H1 (cell line): ENCODE measurements at regions not wholly inside any gene's neighbourhood (a gene's known extent, or its start where the extent isn't known, plus 50 kb on each side); places are given as distances from the start of the nearest gene placed in this dataset.

Experiments
- CTCF ChIA-PET: fragments of 300-600 bp; sonication (Branson Sonifier 250); formaldehyde crosslinking; loops from one replicate; lab custom pipeline; 2021; ENCODE audit not compliant: partially characterized antibody; lab: Charles Lee
- POLR2A ChIA-PET: fragments of 300-600 bp; sonication (Branson Sonifier 250); formaldehyde crosslinking; loops from one replicate; lab custom pipeline; 2021; ENCODE audit warnings: inconsistent platforms; ENCODE audit not compliant: partially characterized antibody; lab: Charles Lee
- DNase-seq, 2 experiments: peaks; one replicate each; pipeline versions ENCODE4 v3.0.0 to v3.0.0-alpha.2; 2010 to 2022; ENCODE audit warnings: low spot score in 2 of 2, low read depth in 1 of 2, mixed read lengths in 1 of 2
- FAIRE-seq: peaks from 2 replicates; lab custom pipeline; 2011; peaks lifted over from hg19 to GRCh38; lab: Jason Lieb, UNC
- H2AFZ ChIP-seq: 2 replicates; pipeline ENCODE4 v1.8.1; 2012; ENCODE audit warnings: low read length, inconsistent platforms
- H2AK5ac ChIP-seq: 2 replicates; pipeline ENCODE4 v1.6.1; 2013; ENCODE audit warnings: low read depth, low read length
- H2BK120ac ChIP-seq: replicated peaks from 2 replicates; pipeline ENCODE3; 2013; ENCODE audit warnings: low read depth, low read length, inconsistent platforms
- H2BK12ac ChIP-seq: 2 replicates; pipeline ENCODE4 v1.6.1; 2013; ENCODE audit warnings: low read depth, low read length
- H2BK15ac ChIP-seq: 2 replicates; pipeline ENCODE4 v1.6.1; 2013; ENCODE audit warnings: low read length
- H2BK20ac ChIP-seq: 2 replicates; pipeline ENCODE4 v1.6.1; 2013; ENCODE audit warnings: low read length
- H2BK5ac ChIP-seq: 2 replicates; pipeline ENCODE4 v1.6.1; 2013; ENCODE audit warnings: low read depth, low read length
- H3K14ac ChIP-seq: 2 replicates; pipeline ENCODE4 v1.6.1; 2013; ENCODE audit warnings: inconsistent platforms; ENCODE audit not compliant: insufficient read length
- H3K18ac ChIP-seq: 2 replicates; pipeline ENCODE4 v1.6.1; 2013; ENCODE audit warnings: low read length; ENCODE audit errors: extremely low read depth
- H3K23ac ChIP-seq: 2 replicates; pipeline ENCODE4 v1.6.1; 2013; ENCODE audit warnings: inconsistent platforms; ENCODE audit not compliant: insufficient read length
- H3K23me2 ChIP-seq: 2 replicates; pipeline ENCODE4 v1.6.1; 2013; ENCODE audit warnings: low read depth, low read length
- H3K27ac ChIP-seq: 2 replicates; pipeline ENCODE4 v1.6.1; 2011; ENCODE audit warnings: low read depth, low read length, inconsistent platforms
- H3K27me3 ChIP-seq, 4 experiments: replicated peaks in 1 of 4; 1 replicate in 1 of 4; 2 replicates in 3 of 4; pipeline versions ENCODE4 v1.6.1 to v1.8.1; 2011 to 2013; ENCODE audit warnings: low read length in 3 of 4, mild to moderate bottlenecking in 3 of 4, inconsistent platforms in 2 of 4, mixed read lengths in 2 of 4, moderate library complexity in 1 of 4; ENCODE audit not compliant: control insufficient read depth in 3 of 4, insufficient read depth in 3 of 4; ENCODE audit errors: extremely low read depth in 1 of 4
- H3K36me3 ChIP-seq, 4 experiments: 2 replicates each; pipeline versions ENCODE4 v1.6.1 to v1.8.1; 2011 to 2013; ENCODE audit warnings: mild to moderate bottlenecking in 4 of 4, low read length in 3 of 4, moderate library complexity in 2 of 4, control low read depth in 1 of 4, inconsistent platforms in 1 of 4; ENCODE audit not compliant: insufficient read depth in 4 of 4, control insufficient read depth in 2 of 4
- H3K4ac ChIP-seq: replicated peaks from 2 replicates; pipeline ENCODE3; 2013; ENCODE audit warnings: low read length, low read depth, mixed read lengths, inconsistent platforms; ENCODE audit not compliant: insufficient read length
- H3K4me1 ChIP-seq, 4 experiments: replicated peaks in 1 of 4; 1 replicate in 1 of 4; 2 replicates in 3 of 4; pipeline versions ENCODE4 v1.6.1 to v1.8.1; 2011 to 2013; ENCODE audit warnings: low read length in 3 of 4, inconsistent platforms in 2 of 4, mixed read lengths in 1 of 4; ENCODE audit not compliant: insufficient read depth in 4 of 4, control insufficient read depth in 3 of 4
- H3K4me2 ChIP-seq, 2 experiments: 2 replicates each; pipeline versions ENCODE4 v1.6.1 to v1.8.1; 2011 to 2013; ENCODE audit warnings: low read depth in 2 of 2, low read length in 2 of 2, control low read depth in 1 of 2, inconsistent platforms in 1 of 2, mild to moderate bottlenecking in 1 of 2; ENCODE audit not compliant: insufficient read depth in 1 of 2
- H3K4me3 ChIP-seq, 4 experiments: fragments of 200-600, 300-600 bp in 1 of 4; sonication (generic), shearing (Covaris generic), sonication (Bioruptor Twin) in 1 of 4; 2 replicates each; pipeline versions ENCODE4 v1.5.1 to v1.8.1; 2011 to 2016; ENCODE audit warnings: low read length in 4 of 4, low read depth in 3 of 4, control low read depth in 2 of 4, inconsistent platforms in 2 of 4, mild to moderate bottlenecking in 2 of 4, mixed read lengths in 1 of 4, moderate library complexity in 1 of 4; ENCODE audit not compliant: insufficient read depth in 2 of 4; ENCODE audit errors: extremely low read depth in 1 of 4
- H3K56ac ChIP-seq: replicated peaks from 2 replicates; pipeline ENCODE3; 2013; ENCODE audit warnings: low read depth, mild to moderate bottlenecking, mixed read lengths, low read length, inconsistent platforms; ENCODE audit not compliant: insufficient read length
- H3K79me1 ChIP-seq: 2 replicates; pipeline ENCODE4 v1.6.1; 2013; ENCODE audit warnings: low read depth, low read length, control low read depth
- H3K79me2 ChIP-seq, 2 experiments: 2 replicates each; pipeline versions ENCODE4 v1.6.1 to v1.8.1; 2012 to 2013; ENCODE audit warnings: low read length in 2 of 2, mild to moderate bottlenecking in 2 of 2, inconsistent platforms in 1 of 2; ENCODE audit not compliant: insufficient read depth in 2 of 2, control insufficient read depth in 1 of 2
- H3K9ac ChIP-seq, 4 experiments: replicated peaks in 1 of 4; 1 replicate in 1 of 4; 2 replicates in 3 of 4; pipeline versions ENCODE4 v1.6.1 to v1.8.1; 2011 to 2013; ENCODE audit warnings: low read depth in 3 of 4, low read length in 3 of 4, control low read depth in 2 of 4, mild to moderate bottlenecking in 2 of 4, moderate library complexity in 2 of 4, inconsistent platforms in 1 of 4; ENCODE audit errors: extremely low read depth in 1 of 4
- H3K9me3 ChIP-seq, 2 experiments: 2 replicates each; pipeline versions ENCODE4 v1.6.1 to v1.8.1; 2012 to 2013; ENCODE audit warnings: mild to moderate bottlenecking in 2 of 2, moderate library complexity in 2 of 2, control low read depth in 1 of 2, inconsistent platforms in 1 of 2, low read depth in 1 of 2, low read length in 1 of 2, mixed read lengths in 1 of 2; ENCODE audit not compliant: insufficient read depth in 2 of 2
- H4K20me1 ChIP-seq, 2 experiments: replicated peaks in 1 of 2; 2 replicates each; pipeline versions ENCODE3 to v1.8.1; 2011 to 2013; ENCODE audit warnings: inconsistent platforms in 2 of 2, low read length in 2 of 2, mild to moderate bottlenecking in 1 of 2; ENCODE audit not compliant: insufficient read depth in 2 of 2, control insufficient read depth in 1 of 2
- H4K5ac ChIP-seq: 2 replicates; pipeline ENCODE4 v1.6.1; 2013; ENCODE audit warnings: low read length, low read depth, mixed read lengths, inconsistent platforms; ENCODE audit not compliant: insufficient read length
- H4K8ac ChIP-seq: 2 replicates; pipeline ENCODE4 v1.8.0; 2013; ENCODE audit warnings: mild to moderate bottlenecking, moderate library complexity, low read length, inconsistent platforms; ENCODE audit not compliant: insufficient read depth; ENCODE audit errors: extremely low read depth
- H4K91ac ChIP-seq: replicated peaks from 2 replicates; pipeline ENCODE3; 2013; ENCODE audit warnings: low read length, mixed read lengths, inconsistent platforms; ENCODE audit not compliant: insufficient read length
- EZH2 ChIP-seq: fragments of 200-600 bp; sonication (generic); IDR thresholded peaks from 2 replicates; pipeline ENCODE4 v1.7.1; 2012; ENCODE audit warnings: low read depth, mild to moderate bottlenecking, moderate library complexity, low read length, inconsistent platforms; ENCODE audit not compliant: severe bottlenecking
- TBP ChIP-seq: IDR thresholded peaks from 2 replicates; pipeline ENCODE4 v1.6.1; 2011; ENCODE audit warnings: low read depth, low read length, improper control_type of control experiment
- WGBS, 2 experiments: shearing (Covaris generic) in 1 of 2; methylation state at CpG; one replicate each; pipeline versions ENCODE4 v1.1.6 to v1.1.7; 2013 to 2015; ENCODE audit warnings: low lambda C conversion rate in 2 of 2, mixed read lengths in 2 of 2, inconsistent platforms in 1 of 2, low coverage in 1 of 2, missing lambda C conversion rate in 1 of 2; ENCODE audit not compliant: insufficient replicate concordance in 2 of 2, insufficient coverage in 1 of 2, insufficient read length in 1 of 2; ENCODE audit errors: extremely low coverage in 1 of 2, missing lambda C conversion rate in 1 of 2; 5-methylcytosine and 5-hydroxymethylcytosine counted together

GRCh38 chr16:13629704-13630103, 290.2 kb upstream of the ERCC4 start:
- H3K23ac ChIP-seq, result no peak overlapping the region
- POLR2A ChIA-PET, result no interaction called here
- H3K9ac ChIP-seq, result no peak overlapping the region
- H3K27me3 ChIP-seq, result no peaks in the 10 kb centered on the region
- H3K23me2 ChIP-seq, result no peaks in the 10 kb centered on the region
- no peak overlapping the region for H4K91ac ChIP-seq
- no peak for FAIRE-seq
- CTCF ChIA-PET, result no interaction called here
- 0 out of 2 replicates have a peak overlapping the region, but pooled peaks have one; percentile 51 for H2BK20ac ChIP-seq
- no peaks in the 10 kb centered on the region for H3K79me2 ChIP-seq
- H2AK5ac ChIP-seq, result no peak overlapping the region
- H2AFZ ChIP-seq, result no peak overlapping the region
- H3K4ac ChIP-seq, result no peak overlapping the region
- no peak overlapping the region for H4K5ac ChIP-seq
- no peak overlapping the region for H3K14ac ChIP-seq
- H3K9me3 ChIP-seq, result no peaks in the 10 kb centered on the region
- H3K56ac ChIP-seq, result no peak overlapping the region
- DNase-seq, result no peak
- no peak overlapping the region for H3K4me2 ChIP-seq
- no peak overlapping the region for H4K8ac ChIP-seq
- H2BK12ac ChIP-seq, result no peak overlapping the region
- H3K18ac ChIP-seq, result no peak overlapping the region
- no peak overlapping the region for H2BK120ac ChIP-seq
- no peak overlapping the region for H3K27ac ChIP-seq
- no peaks in the 10 kb centered on the region for H4K20me1 ChIP-seq
- no peaks in the 10 kb centered on the region for H3K79me1 ChIP-seq
- peaks cover 0 to 2% (median 0%) of the 10 kb centered on the region in 4 experiments; a peak in 1 of 7 replicates for H3K4me1 ChIP-seq
- no peaks in the 10 kb centered on the region for H3K36me3 ChIP-seq
- H2BK15ac ChIP-seq, result no peak overlapping the region
- 92% methylated on average over 2 of the region's 2 CpGs; no CpG with 5 or more reads in 1 of the 2 experiments for WGBS, 2 experiments
- H2BK5ac ChIP-seq, result no peak overlapping the region
- no peak overlapping the region for H3K4me3 ChIP-seq
- TF ChIP-seq TBP, result no peak
- no peak for TF ChIP-seq EZH2
